Activated T-helper 17 cell treated with anti-CD3 and anti-CD28 coated beads, Interleukin-2, amount 50 U/mL, for 72 hours (primary cell): ENCODE measurements at regions not wholly inside any gene's neighbourhood (a gene's known extent, or its start where the extent isn't known, plus 50 kb on each side); places are given as distances from the start of the nearest gene placed in this dataset.

Experiments
- ATAC-seq: fragments of 150-1000 bp; cut with Tn5 transposase; replicated peaks from 2 replicates; pipeline ENCODE4 v1.10.0; 2021; ENCODE audit warnings: mild to moderate bottlenecking, moderate library complexity
- H3K27ac Mint-ChIP-seq: one replicate; pipeline ENCODE4 v1.8.0; 2022; ENCODE audit warnings: mixed read lengths
- H3K27me3 Mint-ChIP-seq: one replicate; pipeline ENCODE4 v1.8.0; 2022; ENCODE audit warnings: mixed read lengths
- H3K36me3 Mint-ChIP-seq: one replicate; pipeline ENCODE4 v1.8.0; 2022; ENCODE audit warnings: low read depth, mild to moderate bottlenecking, mixed read lengths
- H3K4me1 Mint-ChIP-seq: one replicate; pipeline ENCODE4 v1.8.0; 2022; ENCODE audit warnings: mixed read lengths
- H3K4me3 Mint-ChIP-seq: one replicate; pipeline ENCODE4 v1.8.0; 2022; ENCODE audit warnings: mild to moderate bottlenecking, mixed read lengths
- H3K9me3 Mint-ChIP-seq: one replicate; pipeline ENCODE4 v1.8.0; 2022; ENCODE audit warnings: mixed read lengths

DNA sequence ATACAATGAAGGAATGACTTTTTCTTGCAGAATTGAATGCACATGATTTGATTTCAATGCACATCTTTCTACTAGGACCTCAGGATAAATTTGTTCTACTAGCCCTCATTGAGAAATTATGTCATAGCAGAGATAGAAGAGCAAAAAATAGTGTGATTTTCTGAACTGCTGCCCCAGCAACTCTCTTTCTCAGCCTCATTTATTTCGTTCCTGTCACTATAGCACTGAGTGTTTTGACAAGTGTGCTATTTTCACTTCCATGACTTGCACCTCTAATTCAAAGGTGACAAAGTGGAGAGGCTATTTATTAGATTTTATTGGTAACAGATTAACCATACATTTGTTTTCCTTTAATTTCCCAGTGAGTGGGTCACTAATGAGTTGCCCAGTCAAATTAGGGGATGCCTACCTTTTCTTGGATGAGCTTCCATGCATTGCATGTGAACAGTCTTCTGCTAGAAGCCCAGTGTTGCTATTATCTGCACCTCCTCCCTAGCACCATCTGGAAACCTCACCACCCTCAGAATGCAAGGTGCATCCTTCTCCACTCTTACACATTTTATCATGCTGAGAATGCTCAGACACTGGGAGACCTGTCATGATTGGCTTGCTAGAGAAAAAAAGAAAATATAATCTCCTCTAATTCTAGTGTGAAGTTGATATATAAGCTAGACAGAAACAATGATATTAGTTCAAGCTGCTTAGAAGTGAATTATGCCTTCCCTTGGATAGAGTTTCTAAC is 119.6 kb upstream of the CTTNBP2 start:
- Mint-ChIP-seq H3K4me1 (no peaks in the 10 kb centered on the region), H3K4me3 (no peak overlapping the region), H3K27me3 (no peaks in the 10 kb centered on the region), H3K9me3 (no peaks in the 10 kb centered on the region), H3K27ac (no peak overlapping the region), H3K36me3 (no peaks in the 10 kb centered on the region)
- ATAC-seq, result no peak

DNA sequence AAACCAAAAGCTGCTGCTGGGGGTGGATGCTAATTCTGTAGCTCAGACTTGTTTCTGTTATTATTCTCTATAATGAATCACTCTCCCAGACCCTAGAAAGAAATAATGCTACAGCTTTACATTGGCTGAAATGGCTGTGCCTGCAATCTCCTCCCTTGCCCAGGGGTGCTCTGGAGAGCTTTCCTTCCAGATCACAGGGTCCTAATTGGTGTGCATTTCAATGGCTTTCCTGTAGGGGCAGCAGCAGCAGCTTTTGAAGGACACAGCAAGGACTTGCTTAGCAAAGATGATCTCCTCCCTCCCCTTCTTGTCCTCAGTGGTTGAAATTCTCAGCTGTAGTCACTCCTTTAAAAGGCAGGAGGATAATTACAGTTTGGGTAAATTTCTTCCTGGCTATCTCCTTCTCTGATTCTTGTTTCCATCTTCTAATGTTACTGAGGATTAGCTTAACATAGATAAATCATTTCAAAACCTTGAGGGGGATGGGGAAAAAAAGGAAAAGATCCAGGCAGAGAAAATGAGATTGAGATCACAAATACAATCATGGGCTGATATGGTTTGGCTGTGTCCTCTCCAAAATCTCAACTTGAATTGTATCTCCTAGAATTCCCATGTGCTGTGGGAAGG is 120.2 kb upstream of the CTTNBP2 start:
- H3K27ac Mint-ChIP-seq, result no peak overlapping the region
- no peaks in the 10 kb centered on the region for H3K4me1 Mint-ChIP-seq
- ATAC-seq, result peak; percentile 21
- H3K36me3 Mint-ChIP-seq, result no peaks in the 10 kb centered on the region
- no peaks in the 10 kb centered on the region for H3K9me3 Mint-ChIP-seq
- no peak overlapping the region for H3K4me3 Mint-ChIP-seq
- no peaks in the 10 kb centered on the region for H3K27me3 Mint-ChIP-seq

DNA sequence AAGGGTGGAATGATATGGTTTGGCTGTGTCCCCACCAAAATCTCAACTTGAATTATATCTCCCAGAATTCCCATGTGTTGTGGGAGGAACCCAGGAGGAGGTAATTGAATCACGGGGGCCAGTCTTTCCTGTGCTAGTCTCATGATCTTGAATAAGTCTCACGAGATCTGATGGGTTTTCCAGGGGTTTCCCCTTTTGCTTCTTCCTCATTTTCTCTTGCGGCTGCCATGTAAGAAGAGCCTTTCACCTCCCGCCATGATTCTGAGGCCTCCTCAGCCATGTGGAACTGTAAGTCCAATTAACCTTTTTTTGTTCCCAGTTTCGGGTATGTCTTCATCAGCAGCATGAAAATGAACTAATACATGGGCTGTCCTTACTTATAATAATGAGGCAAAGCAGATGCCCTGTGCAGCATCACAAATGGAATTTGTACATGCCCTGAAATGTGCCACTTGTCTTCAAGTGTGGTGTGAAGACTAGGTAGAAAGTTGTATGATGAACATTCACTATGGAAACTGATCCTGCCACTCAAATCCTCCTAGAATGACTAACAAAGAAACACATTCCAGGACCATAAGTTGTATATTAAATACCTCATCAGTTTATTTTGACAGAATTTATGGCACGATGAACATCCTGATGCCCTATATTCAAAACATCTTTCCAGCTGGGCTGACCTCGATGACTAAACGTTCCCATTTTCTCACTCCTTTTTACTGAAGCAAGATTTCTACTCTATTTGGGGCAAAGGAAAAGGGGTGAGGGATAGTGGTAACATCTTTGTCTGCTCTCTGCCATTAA is 122.8 kb upstream of the CTTNBP2 start:
- Mint-ChIP-seq H3K9me3 (no peaks in the 10 kb centered on the region), H3K27ac (no peak overlapping the region), H3K27me3 (no peaks in the 10 kb centered on the region), H3K36me3 (no peaks in the 10 kb centered on the region), H3K4me1 (no peaks in the 10 kb centered on the region), H3K4me3 (no peak overlapping the region)
- ATAC-seq, result no peak

DNA sequence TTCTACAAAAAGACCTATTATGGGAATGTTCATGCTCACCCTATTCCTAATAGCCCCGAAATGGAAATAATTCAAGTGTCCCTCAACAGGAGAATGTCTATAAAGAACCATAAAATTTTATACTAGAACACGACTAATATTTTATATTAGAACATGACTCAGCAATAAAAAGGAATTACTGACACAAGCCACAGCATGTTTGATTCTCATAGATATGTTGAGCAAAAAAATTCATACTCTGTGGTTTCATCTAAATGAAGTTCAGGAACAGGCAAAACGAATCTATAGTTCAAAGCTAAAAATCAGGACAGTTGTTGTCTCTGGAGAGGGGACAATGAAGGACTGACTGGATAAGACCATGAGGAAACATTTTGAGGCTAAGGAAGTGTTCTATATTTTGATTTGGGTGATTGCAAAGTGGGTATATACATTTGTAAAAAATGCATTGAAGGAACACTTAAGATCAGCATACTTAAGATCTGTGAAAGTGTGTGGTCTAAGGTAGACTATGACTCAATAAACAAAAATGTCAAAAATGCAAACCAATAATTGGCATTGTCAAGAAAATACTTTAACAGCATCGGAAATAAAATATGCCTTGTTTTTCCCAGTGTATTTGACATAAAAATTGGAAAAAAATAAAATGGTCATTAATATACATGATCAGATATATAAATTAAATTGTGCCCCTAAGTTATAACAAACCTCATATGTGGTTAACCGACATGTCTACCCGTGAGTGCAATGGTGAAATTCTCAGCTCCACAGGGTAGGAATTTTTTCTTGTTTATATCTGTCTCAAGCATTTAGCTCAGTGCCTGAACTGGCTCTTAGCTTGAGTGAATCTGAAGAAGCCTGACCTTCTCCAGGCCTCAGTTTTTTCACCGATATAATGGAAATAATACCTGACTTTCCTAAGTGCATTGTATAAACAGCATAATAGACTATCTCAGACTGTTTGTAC is 124.9 kb upstream of the CTTNBP2 start:
- no peaks in the 10 kb centered on the region for H3K36me3 Mint-ChIP-seq
- peaks cover 4% of the 10 kb centered on the region for H3K27me3 Mint-ChIP-seq
- ATAC-seq, result no peak
- no peak overlapping the region for H3K4me3 Mint-ChIP-seq
- no peaks in the 10 kb centered on the region for H3K4me1 Mint-ChIP-seq
- no peak overlapping the region for H3K27ac Mint-ChIP-seq
- H3K9me3 Mint-ChIP-seq, result no peaks in the 10 kb centered on the region

DNA sequence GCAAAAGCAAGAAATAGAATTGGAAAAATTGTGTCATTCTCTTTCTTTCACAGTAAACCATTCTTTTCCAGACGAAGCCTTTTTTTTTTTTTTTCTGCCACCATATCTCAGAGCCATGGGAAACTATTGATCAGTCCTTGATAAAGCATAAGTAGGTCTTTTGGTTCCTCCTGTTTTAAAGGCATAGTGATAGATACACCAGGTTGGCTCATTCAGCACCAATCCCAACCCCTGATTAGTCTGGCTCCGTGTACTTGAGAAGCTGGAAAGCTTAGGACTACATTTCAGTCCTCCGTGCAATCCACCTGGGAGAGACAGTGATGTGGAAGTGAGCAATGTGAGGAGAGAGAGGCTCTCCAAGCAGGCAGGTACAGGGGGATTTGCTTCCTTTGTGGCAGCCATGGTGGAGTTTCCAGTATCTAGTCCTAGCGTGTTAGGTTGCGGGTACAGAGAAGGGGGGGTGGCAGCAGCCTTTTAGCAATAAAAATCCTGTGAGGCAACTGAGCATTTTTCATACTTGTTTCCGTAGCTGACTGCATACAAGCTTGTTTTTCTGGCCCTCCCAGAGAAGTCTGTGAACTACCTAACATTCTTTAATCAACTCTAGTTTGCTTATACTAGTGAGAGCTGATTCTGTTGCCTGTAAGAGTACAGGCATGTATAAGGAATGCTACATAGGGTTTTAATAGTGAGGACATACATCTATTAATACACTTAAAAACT is 127.4 kb upstream of the CTTNBP2 start:
- no peaks in the 10 kb centered on the region for H3K36me3 Mint-ChIP-seq
- no peak for ATAC-seq
- H3K4me3 Mint-ChIP-seq, result no peak overlapping the region
- H3K27ac Mint-ChIP-seq, result no peak overlapping the region
- H3K27me3 Mint-ChIP-seq, result peaks cover 11% of the 10 kb centered on the region
- no peaks in the 10 kb centered on the region for H3K9me3 Mint-ChIP-seq
- no peaks in the 10 kb centered on the region for H3K4me1 Mint-ChIP-seq

DNA sequence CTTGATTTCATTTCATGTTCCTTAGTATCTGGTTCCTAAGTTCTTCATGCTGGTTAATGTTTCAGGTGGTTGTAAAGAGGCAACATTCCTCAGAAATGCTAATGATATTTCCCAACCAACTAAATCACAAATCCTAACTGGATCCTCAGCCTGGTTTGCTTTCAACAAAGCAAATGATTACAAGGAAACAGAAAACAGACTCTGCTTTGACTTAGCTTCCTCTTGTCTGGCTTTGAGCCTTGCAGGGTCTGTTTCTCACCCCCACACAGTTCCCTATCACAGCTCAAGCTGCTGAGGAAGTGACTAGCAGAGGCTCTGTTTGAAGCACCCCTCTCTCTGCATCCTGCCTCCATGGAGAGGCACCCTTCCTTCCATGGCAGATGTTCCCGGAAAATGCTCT is 130.2 kb upstream of the CTTNBP2 start:
- no peak for ATAC-seq
- Mint-ChIP-seq H3K27ac (no peak overlapping the region), H3K4me3 (no peak overlapping the region), H3K36me3 (no peaks in the 10 kb centered on the region), H3K27me3 (peaks cover 11% of the 10 kb centered on the region), H3K4me1 (no peaks in the 10 kb centered on the region), H3K9me3 (peaks cover 7% of the 10 kb centered on the region)

DNA sequence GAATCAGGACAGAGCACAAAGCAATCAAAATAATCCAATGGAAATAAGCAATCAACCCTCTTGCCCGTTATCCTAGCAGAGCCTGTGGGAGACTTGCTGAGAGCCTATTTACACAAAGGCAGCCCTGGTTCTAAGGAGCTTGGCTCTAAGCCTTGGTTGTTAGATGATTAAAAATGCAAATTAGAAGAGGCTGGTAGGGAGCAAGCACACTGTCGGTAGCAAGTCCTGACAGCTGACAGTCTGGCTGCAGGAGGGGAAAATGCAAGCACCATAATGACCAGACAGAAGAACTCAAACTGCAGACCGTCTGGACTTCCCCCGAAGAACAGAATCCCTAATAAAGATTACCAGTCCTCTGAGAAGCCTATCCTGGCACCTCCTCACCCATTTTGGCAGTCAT is 131.8 kb upstream of the CTTNBP2 start:
- no peaks in the 10 kb centered on the region for H3K36me3 Mint-ChIP-seq
- no peak overlapping the region for H3K27ac Mint-ChIP-seq
- no peak for ATAC-seq
- no peak overlapping the region for H3K4me3 Mint-ChIP-seq
- peaks cover 11% of the 10 kb centered on the region for H3K27me3 Mint-ChIP-seq
- peaks cover 7% of the 10 kb centered on the region for H3K9me3 Mint-ChIP-seq
- no peaks in the 10 kb centered on the region for H3K4me1 Mint-ChIP-seq

DNA sequence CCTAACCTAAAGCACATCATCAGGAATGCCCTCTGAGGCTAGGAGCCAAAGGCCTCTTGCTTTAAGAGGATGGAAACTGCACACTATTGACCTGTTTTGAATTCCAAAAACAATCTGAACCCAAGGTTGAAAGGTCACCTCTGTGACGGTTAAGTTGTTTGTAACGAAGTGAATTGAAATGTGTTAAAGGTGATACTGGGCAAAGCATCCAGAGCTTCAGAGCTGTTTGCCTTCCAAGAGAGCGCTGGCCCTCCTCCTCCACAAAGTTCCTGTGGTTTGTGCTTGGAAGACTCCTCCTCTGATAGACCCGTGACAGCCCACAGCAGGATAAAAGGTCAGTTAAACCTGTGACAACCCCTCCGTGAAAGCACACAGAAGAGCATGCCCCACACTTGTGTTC is 133.7 kb upstream of the CTTNBP2 start:
- H3K27ac Mint-ChIP-seq, result no peak overlapping the region
- H3K27me3 Mint-ChIP-seq, result peaks cover 11% of the 10 kb centered on the region
- H3K9me3 Mint-ChIP-seq, result peaks cover 10% of the 10 kb centered on the region
- no peak overlapping the region for H3K4me3 Mint-ChIP-seq
- ATAC-seq, result no peak
- H3K36me3 Mint-ChIP-seq, result no peaks in the 10 kb centered on the region
- no peaks in the 10 kb centered on the region for H3K4me1 Mint-ChIP-seq

DNA sequence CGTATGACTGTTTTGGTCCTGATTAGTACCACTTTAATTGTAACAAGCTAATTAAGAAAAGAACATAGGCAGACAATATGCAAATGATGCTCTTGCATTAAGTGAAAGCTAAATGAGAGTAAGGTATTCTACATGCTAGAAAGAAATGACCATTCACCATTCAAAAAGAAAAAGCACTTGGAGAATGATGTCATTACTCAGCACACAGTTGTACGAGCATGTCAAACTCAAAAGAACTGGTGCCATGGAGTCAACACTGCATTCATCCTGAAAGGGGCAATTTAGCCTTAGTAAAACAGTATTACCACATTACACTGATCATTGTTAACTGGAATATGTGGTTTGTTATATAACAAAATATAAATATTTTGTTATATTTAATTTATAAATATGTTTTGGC is 136.2 kb upstream of the CTTNBP2 start:
- Mint-ChIP-seq H3K4me3 (no peak overlapping the region), H3K4me1 (no peaks in the 10 kb centered on the region), H3K36me3 (no peaks in the 10 kb centered on the region), H3K9me3 (peaks cover 10% of the 10 kb centered on the region), H3K27ac (no peak overlapping the region), H3K27me3 (no peaks in the 10 kb centered on the region)
- no peak for ATAC-seq

DNA sequence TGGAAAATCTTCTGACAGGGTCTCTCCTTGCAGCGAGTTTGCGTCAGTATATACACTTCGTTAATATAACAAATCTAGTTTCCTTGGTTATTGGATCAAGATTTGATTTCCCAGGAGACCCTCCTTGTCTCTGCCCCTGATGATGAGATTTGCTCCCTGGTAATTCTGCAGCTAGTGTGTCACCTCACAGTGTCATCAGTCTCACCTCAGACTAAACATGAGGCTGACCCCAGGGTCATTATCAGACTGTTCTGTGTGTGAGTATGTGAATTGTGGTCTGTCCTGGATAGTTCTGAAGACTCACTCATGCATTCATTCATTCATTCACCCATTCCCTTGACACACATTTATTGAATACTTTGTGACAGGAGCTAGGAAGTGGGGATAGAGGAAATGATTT is 138.4 kb upstream of the CTTNBP2 start:
- Mint-ChIP-seq H3K27me3 (no peaks in the 10 kb centered on the region), H3K9me3 (peaks cover 7% of the 10 kb centered on the region), H3K27ac (no peak overlapping the region), H3K4me3 (no peak overlapping the region), H3K36me3 (no peaks in the 10 kb centered on the region), H3K4me1 (no peaks in the 10 kb centered on the region)
- no peak for ATAC-seq

DNA sequence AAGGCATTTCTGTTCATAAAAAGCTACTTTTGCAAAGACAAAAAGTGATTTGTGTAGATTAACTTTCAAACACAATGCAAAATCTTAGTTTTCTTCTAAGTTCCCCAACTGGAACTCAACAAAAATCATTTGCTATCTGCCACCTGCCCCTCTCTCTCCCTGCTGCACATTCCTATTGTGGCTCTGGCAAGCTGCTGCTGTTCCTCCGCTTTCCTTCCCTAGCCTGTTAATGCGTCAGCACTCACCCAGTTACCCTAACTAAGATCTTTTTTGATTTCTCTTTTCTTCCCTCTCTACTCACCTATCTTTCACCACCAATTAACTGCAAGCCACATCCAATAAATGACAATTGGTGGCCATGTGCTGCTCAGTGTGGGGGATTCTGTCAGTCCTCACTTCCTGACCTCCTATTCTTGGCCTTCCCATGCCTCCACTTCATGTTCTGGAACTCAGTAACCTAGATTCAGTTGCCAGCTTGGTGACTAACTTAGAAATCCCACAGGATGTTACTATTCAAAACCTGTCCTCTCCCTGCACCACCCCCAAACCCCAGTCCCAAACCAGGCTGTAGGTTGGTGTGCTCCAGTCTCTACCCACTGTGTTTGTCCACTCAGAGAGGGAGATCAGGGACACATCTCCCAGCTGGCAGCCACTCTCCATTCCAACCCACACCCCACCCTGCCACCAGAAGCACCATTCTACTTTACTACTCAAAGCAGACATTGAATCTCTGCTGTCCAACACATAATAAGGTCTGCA is 140.2 kb upstream of the CTTNBP2 start:
- H3K4me3 Mint-ChIP-seq, result no peak overlapping the region
- no peak for ATAC-seq
- no peak overlapping the region for H3K27ac Mint-ChIP-seq
- H3K9me3 Mint-ChIP-seq, result peaks cover 10% of the 10 kb centered on the region
- no peaks in the 10 kb centered on the region for H3K36me3 Mint-ChIP-seq
- H3K4me1 Mint-ChIP-seq, result no peaks in the 10 kb centered on the region
- H3K27me3 Mint-ChIP-seq, result no peaks in the 10 kb centered on the region

DNA sequence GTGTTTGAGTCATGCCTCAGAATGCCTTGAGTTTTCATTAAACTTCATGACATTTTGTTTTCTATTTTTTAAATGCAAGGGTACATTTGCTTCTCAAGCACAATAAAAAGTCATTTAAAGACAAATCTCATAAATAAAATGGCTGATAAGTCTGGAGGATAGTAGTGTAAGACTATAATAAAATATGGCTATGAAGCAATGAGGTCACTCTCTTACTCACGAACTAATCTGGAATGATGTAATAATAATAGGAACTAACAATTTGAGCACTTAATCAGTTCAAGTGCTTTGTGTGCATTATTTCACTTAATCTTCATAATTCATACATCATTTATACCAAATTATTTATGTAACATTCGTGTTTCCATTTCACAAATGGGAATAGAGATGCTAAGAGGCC is 149.3 kb upstream of the CTTNBP2 start:
- H3K4me1 Mint-ChIP-seq, result no peaks in the 10 kb centered on the region
- no peak overlapping the region for H3K27ac Mint-ChIP-seq
- H3K27me3 Mint-ChIP-seq, result no peaks in the 10 kb centered on the region
- peaks cover 4% of the 10 kb centered on the region for H3K9me3 Mint-ChIP-seq
- H3K36me3 Mint-ChIP-seq, result no peaks in the 10 kb centered on the region
- ATAC-seq, result no peak
- H3K4me3 Mint-ChIP-seq, result no peak overlapping the region

DNA sequence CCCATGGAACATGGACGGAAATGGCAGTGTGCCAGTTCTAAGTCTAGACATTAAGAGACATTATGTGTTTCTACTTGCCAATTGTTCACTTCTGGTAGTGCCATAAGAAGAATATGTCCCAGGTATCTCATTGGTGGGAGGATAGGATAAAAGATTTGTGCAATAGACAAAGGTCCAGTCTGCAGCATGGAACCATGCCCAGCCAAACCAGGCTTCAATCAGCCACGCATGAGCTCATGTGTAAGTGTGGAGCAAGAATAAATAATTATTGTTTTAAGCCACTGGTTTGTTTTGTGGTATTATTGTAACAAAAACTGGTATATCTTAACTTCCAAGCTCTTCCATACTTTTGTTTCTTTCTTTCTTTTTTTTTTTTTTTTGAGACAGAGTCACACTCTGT is 153.6 kb upstream of the CTTNBP2 start:
- Mint-ChIP-seq H3K9me3 (no peaks in the 10 kb centered on the region), H3K27ac (no peak overlapping the region), H3K4me3 (no peak overlapping the region), H3K4me1 (no peaks in the 10 kb centered on the region), H3K27me3 (no peaks in the 10 kb centered on the region), H3K36me3 (no peaks in the 10 kb centered on the region)
- ATAC-seq, result no peak
